ENCODE measurements at regions not wholly inside any gene's neighbourhood (a gene's known extent, or its start where the extent isn't known, plus 50 kb on each side); places are given as distances from the start of the nearest gene placed in this dataset.

DNA sequence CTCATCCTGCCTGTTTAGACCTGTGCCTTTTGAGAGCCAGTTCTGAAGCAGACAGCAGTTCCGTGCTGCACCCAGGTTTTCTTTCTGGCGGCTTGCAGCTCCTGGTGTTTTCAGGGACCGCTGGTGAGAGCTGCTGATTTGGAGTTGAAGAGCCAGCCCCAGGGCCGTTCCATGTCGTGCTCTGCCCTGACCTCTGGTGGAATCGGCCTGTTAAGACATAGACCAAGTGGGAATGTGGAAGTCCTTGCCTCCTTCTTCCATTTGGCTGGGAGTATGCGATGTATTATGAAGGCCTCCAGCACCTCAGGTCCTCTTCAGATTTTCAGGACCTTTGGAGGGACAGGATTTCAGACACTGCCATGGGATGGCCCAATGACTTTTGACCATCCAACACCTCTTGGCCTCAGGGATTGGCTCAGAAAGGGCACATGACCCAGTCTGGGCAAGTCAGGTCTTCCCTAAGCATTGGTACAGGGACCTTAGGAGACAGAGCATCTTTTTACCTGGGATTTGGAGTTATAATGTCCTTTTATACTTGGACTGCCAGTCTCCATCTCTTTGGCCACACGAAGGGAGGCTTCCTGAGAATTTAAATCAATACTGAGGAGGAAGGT, 136.1 kb upstream of the CLINT1 start:
- H2AFZ ChIP-seq (ENCODE audit: low read length), result no peak overlapping the region

DNA sequence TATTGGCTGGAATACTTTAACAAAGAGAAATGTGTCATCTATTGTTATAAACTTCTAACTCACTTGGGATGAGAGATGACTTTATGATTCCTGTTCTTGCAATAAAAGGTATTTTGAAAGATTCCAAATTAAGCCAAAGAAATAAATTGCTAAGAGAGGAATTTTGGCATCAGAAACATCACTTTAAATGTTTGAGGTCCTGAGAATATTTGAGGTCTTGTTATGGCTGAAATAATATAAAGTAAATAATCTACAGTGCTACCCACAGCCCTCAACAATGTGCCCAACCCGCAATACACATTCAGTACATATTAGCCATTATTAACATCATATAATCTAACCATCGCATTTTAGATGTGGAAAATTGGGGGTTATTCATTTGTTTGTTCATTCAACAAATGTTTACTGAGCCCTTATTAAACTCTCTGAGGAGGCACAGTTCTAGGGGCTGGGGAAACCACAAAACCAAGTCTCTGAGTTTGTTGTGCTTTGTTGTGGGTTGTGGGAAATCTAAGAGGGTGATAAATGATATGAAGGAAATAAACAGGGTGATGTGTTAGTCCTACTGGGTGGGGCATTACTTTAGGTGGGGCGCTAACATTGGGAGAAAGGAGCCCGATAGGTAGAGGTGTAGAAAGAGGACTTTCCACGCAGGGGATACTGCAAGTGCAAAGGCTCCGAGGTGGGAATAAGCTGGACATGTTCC, 135.2 kb upstream of the CLINT1 start:
- Histone ChIP-seq H3K4me1 (ENCODE audit: control insufficient read depth, extremely low read depth, insufficient read depth, low read length) (no peaks in the 10 kb centered on the region), H3K4me3 (replicated peaks in 1 of 4; ENCODE audit: control extremely low read depth in 1 of 4, insufficient read depth in 1 of 4, low read depth in 3 of 4, low read length in 4 of 4) (no peak overlapping the region), H3K36me3 (ENCODE audit: control insufficient read depth, insufficient read depth, low read length) (no peaks in the 10 kb centered on the region), H4K20me1 (ENCODE audit: control insufficient read depth, extremely low read depth, insufficient read depth, low read length) (no peaks in the 10 kb centered on the region), H2AFZ (ENCODE audit: low read length) (no peak overlapping the region), H3K27me3 (ENCODE audit: control insufficient read depth, insufficient read depth, low read length) (no peaks in the 10 kb centered on the region), H3K9me3 (ENCODE audit: control insufficient read depth, insufficient read depth, low read depth, low read length) (no peaks in the 10 kb centered on the region), H3K27ac (ENCODE audit: insufficient read depth, low read length) (no peak overlapping the region), H3K79me2 (ENCODE audit: control insufficient read depth, insufficient read depth, low read length) (no peaks in the 10 kb centered on the region), H3K4me2 (ENCODE audit: extremely low read depth, insufficient read depth, low read length) (no peak overlapping the region), H3K9ac (ENCODE audit: insufficient read depth, low read length) (no peak overlapping the region)
- DNase-seq (ENCODE audit: low read depth in 2 of 2), result peak in 1 of 2 donors; percentile 29
- TF ChIP-seq, protein P1, sequence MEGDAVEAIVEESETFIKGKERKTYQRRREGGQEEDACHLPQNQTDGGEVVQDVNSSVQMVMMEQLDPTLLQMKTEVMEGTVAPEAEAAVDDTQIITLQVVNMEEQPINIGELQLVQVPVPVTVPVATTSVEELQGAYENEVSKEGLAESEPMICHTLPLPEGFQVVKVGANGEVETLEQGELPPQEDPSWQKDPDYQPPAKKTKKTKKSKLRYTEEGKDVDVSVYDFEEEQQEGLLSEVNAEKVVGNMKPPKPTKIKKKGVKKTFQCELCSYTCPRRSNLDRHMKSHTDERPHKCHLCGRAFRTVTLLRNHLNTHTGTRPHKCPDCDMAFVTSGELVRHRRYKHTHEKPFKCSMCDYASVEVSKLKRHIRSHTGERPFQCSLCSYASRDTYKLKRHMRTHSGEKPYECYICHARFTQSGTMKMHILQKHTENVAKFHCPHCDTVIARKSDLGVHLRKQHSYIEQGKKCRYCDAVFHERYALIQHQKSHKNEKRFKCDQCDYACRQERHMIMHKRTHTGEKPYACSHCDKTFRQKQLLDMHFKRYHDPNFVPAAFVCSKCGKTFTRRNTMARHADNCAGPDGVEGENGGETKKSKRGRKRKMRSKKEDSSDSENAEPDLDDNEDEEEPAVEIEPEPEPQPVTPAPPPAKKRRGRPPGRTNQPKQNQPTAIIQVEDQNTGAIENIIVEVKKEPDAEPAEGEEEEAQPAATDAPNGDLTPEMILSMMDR (conservative IDR thresholded peaks at IDR 0.05 in 1 of 2, IDR thresholded peaks at IDR 0.05 in 1 of 2; ENCODE audit: low read depth in 1 of 2, low read length in 2 of 2), result no peak
- TF ChIP-seq EZH2 (IDR thresholded peaks at IDR 0.05; ENCODE audit: low read length, missing control alignments), result no peak

More for the DNA sequence above, 136.1 kb upstream of the CLINT1 start:
- H3K9me3 ChIP-seq (ENCODE audit: control insufficient read depth, insufficient read depth, low read depth, low read length), result no peaks in the 10 kb centered on the region
- TF ChIP-seq, protein P1 (conservative IDR thresholded peaks at IDR 0.05 in 1 of 2, IDR thresholded peaks at IDR 0.05 in 1 of 2; ENCODE audit: low read depth in 1 of 2, low read length in 2 of 2), result peak; percentile 63 to 66
- no peak for TF ChIP-seq EZH2 (IDR thresholded peaks at IDR 0.05; ENCODE audit: low read length, missing control alignments)
- H3K9ac ChIP-seq (ENCODE audit: insufficient read depth, low read length), result no peak overlapping the region
- no peak overlapping the region for H3K4me2 ChIP-seq (ENCODE audit: extremely low read depth, insufficient read depth, low read length)
- H3K36me3 ChIP-seq (ENCODE audit: control insufficient read depth, insufficient read depth, low read length), result no peaks in the 10 kb centered on the region
- H3K27ac ChIP-seq (ENCODE audit: insufficient read depth, low read length), result no peak overlapping the region
- H4K20me1 ChIP-seq (ENCODE audit: control insufficient read depth, extremely low read depth, insufficient read depth, low read length), result no peaks in the 10 kb centered on the region
- no peaks in the 10 kb centered on the region for H3K27me3 ChIP-seq (ENCODE audit: control insufficient read depth, insufficient read depth, low read length)
- H3K4me3 ChIP-seq (replicated peaks in 1 of 4; ENCODE audit: control extremely low read depth in 1 of 4, insufficient read depth in 1 of 4, low read depth in 3 of 4, low read length in 4 of 4), result no peak overlapping the region
- H3K4me1 ChIP-seq (ENCODE audit: control insufficient read depth, extremely low read depth, insufficient read depth, low read length), result no peaks in the 10 kb centered on the region
- H3K79me2 ChIP-seq (ENCODE audit: control insufficient read depth, insufficient read depth, low read length), result no peaks in the 10 kb centered on the region
- peak; percentile 47 to 52 for DNase-seq (ENCODE audit: low read depth in 2 of 2)

DNA sequence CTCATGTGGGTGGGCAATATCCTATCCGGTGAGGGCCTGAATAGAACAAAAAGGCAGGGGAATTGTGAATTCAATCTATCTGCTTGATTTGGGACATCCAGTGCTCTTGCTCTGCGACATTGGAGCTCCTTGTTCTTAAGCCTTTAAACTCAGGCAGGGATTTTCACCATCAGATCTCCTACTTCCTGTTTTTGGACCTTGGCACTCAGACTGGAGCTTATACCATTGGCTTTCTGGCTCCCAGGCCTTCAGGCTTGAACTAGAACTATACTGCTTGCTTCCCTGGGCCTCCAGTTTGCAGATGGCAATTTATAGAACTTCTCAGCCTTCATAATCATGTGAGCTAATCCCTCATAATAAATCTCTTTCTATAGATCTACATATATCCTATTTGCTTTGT, 134.3 kb upstream of the CLINT1 start:
- no peaks in the 10 kb centered on the region for H4K20me1 ChIP-seq (ENCODE audit: control insufficient read depth, extremely low read depth, insufficient read depth, low read length)
- H2AFZ ChIP-seq (ENCODE audit: low read length), result no peak overlapping the region
- no peak overlapping the region for H3K27ac ChIP-seq (ENCODE audit: insufficient read depth, low read length)
- H3K9me3 ChIP-seq (ENCODE audit: control insufficient read depth, insufficient read depth, low read depth, low read length), result no peaks in the 10 kb centered on the region
- no peak overlapping the region for H3K4me2 ChIP-seq (ENCODE audit: extremely low read depth, insufficient read depth, low read length)
- H3K9ac ChIP-seq (ENCODE audit: insufficient read depth, low read length), result no peak overlapping the region
- H3K36me3 ChIP-seq (ENCODE audit: control insufficient read depth, insufficient read depth, low read length), result no peaks in the 10 kb centered on the region
- no peaks in the 10 kb centered on the region for H3K79me2 ChIP-seq (ENCODE audit: control insufficient read depth, insufficient read depth, low read length)
- no peaks in the 10 kb centered on the region for H3K27me3 ChIP-seq (ENCODE audit: control insufficient read depth, insufficient read depth, low read length)
- no peaks in the 10 kb centered on the region for H3K4me1 ChIP-seq (ENCODE audit: control insufficient read depth, extremely low read depth, insufficient read depth, low read length)
- DNase-seq (ENCODE audit: low read depth in 2 of 2), result no peak
- H3K4me3 ChIP-seq (replicated peaks in 1 of 4; ENCODE audit: control extremely low read depth in 1 of 4, insufficient read depth in 1 of 4, low read depth in 3 of 4, low read length in 4 of 4), result no peak overlapping the region
- no peak for TF ChIP-seq EZH2 (IDR thresholded peaks at IDR 0.05; ENCODE audit: low read length, missing control alignments)
- TF ChIP-seq, protein P1 (conservative IDR thresholded peaks at IDR 0.05 in 1 of 2, IDR thresholded peaks at IDR 0.05 in 1 of 2; ENCODE audit: low read depth in 1 of 2, low read length in 2 of 2), result no peak
